ENCODE measurements at regions not wholly inside any gene's neighbourhood (a gene's known extent, or its start where the extent isn't known, plus 50 kb on each side); places are given as distances from the start of the nearest gene placed in this dataset.
"Not testable (repeated sequence)": the region's sequence is repeated elsewhere in the genome, so short reads cannot be mapped to it uniquely, and the experiment has no call there.

DNA sequence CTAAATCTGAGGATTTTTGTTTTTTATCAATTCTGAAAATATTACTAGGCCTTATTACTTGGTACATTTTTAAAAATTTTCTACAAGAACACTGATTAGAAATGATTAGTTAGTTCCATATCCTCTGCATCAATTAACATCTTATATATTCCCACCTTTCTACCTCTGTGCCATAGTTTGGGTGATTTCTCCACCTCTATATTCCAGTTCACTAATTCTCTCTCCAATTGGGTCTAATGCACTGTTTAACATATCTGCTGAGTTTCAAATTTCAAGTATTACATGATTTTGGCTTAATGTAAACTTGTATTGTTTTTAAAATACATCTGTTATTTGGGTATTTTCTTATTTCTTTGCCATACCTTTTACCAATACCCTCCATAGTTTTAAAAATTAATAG is 705.7 kb upstream of the SALL3 start:
- no peak overlapping the region for H3K4me3 ChIP-seq
- peaks cover 2% of the 10 kb centered on the region; the same call in 1 of the 2 replicates for H3K9me3 ChIP-seq
- no peaks in the 10 kb centered on the region for H3K27me3 ChIP-seq
- no peaks in the 10 kb centered on the region for H3K36me3 ChIP-seq
- no peak for DNase-seq

DNA sequence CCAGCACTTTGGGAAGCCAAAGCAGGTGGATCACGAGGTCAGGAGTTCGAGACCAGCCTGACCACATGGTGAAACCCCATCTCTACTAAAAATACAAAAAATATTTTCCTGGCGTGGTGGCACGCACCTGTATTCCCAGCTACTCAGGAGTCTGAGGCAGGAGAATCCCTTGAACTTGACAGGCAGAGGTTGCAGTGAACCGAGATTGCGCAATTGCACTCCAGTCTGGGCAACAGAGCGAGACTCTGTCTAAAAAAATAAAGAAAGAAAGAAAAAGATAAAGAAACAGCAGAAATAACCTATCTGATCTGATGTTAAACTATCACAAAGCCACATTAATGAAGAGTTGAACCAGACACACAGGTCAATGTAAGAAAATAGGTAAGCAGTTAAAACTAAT is 696.2 kb upstream of the SALL3 start:
- H3K27me3 ChIP-seq, H3K4me3 ChIP-seq, H3K36me3 ChIP-seq, H3K9me3 ChIP-seq, DNase-seq: not testable (repeated sequence)

GRCh38 chr18:78292618-78293380 is 686.8 kb upstream of the SALL3 start:
- no peak for DNase-seq
- H3K9me3 ChIP-seq, result no peaks in the 10 kb centered on the region
- H3K27me3 ChIP-seq, result no peaks in the 10 kb centered on the region; the same call in 1 of the 2 replicates
- H3K36me3 ChIP-seq, result no peaks in the 10 kb centered on the region
- H3K4me3 ChIP-seq, result no peak overlapping the region

DNA sequence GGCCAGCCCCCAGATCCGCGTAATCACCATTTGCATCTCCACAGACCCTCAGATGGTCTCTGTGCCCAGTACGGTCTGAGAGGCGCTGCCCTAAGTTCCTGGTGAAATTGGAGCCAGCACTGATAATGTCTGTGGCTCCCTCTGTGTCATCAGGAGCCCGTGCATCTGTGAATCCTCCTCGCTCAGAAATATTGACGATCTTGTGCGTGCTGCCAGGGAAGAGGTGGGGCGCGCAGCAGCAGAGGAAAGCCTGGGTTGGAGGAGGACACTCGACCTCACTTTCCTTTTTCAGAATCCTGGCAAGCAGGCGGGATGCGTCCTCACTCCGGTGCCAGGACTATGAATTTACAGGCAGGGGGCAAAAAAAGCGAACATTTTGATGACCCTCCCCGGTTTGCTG is 686.1 kb upstream of the SALL3 start:
- no peak for DNase-seq
- Histone ChIP-seq H3K9me3 (no peaks in the 10 kb centered on the region), H3K4me3 (peak overlapping the region; percentile 8; the same call in 1 of the 2 replicates), H3K27me3 (no peaks in the 10 kb centered on the region; the same call in 1 of the 2 replicates), H3K36me3 (no peaks in the 10 kb centered on the region)

DNA sequence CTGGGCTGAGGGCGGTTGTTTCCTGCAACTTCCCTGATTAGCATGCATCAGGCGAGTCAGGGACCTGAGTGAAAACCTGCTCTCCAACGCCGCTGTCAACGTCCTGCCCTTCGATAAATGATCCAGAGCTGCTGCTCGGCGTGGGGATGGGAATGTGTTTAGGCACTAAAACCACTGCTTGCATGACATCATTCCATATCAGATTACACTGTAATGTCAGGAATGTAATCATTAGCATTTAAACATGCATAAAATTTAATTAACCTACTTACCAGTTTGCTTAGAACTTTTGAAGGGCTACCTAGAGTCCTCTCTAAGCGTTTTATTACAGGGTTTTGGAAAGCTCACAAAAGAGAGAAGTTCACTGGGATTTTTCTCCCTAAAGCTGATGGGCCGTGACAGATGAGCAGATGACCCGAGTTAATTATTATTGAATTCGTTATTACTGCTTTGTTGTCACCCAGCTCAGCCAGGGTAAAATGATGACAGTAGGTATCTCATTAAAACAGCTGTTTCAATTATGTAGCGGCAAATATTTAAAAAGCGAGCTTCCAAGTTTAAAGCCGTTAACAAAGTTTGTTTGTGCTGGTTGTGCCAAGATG is 685.6 kb upstream of the SALL3 start:
- no peaks in the 10 kb centered on the region for H3K9me3 ChIP-seq

GRCh38 chr18:78295262-78295661 is 684.4 kb upstream of the SALL3 start:
- Histone ChIP-seq H3K9me3 (no peaks in the 10 kb centered on the region), H3K36me3 (no peaks in the 10 kb centered on the region), H3K27me3 (no peaks in the 10 kb centered on the region; the same call in 1 of the 2 replicates), H3K4me3 (no peak overlapping the region)
- no peak for DNase-seq

More for the DNA sequence above, 685.6 kb upstream of the SALL3 start:
- no peak overlapping the region; the same call in 1 of the 2 replicates for H3K4me3 ChIP-seq
- no peak for DNase-seq
- no peaks in the 10 kb centered on the region; the same call in 1 of the 2 replicates for H3K27me3 ChIP-seq
- H3K36me3 ChIP-seq, result no peaks in the 10 kb centered on the region

DNA sequence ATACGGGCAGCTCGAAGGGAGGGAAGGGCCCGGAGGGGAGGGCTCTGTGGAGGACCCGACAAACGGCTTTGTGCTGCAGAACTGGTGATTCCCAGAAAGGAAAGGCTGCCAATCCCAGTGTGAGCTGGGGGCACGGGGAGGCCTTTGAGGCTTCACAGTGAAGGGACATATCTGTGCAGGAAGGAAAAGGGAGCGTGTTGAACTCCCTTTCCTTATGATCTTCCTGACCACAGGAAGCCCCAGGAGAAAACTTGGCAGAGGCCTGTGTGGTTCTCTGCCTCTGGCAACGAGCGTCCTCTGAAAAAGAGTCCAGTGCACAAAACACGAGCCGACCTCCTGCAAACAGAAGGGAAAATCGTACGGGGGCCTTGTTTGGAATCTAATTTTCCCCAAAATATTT is 683.5 kb upstream of the SALL3 start:
- DNase-seq, result no peak
- Histone ChIP-seq H3K4me3 (no peak overlapping the region), H3K36me3 (no peaks in the 10 kb centered on the region), H3K27me3 (no peaks in the 10 kb centered on the region; the same call in 1 of the 2 replicates), H3K9me3 (no peaks in the 10 kb centered on the region)

GRCh38 chr18:78297048-78297447 is 682.6 kb upstream of the SALL3 start:
- no peaks in the 10 kb centered on the region for H3K27me3 ChIP-seq
- H3K4me3 ChIP-seq, result no peak overlapping the region
- no peak for DNase-seq
- no peaks in the 10 kb centered on the region for H3K36me3 ChIP-seq
- H3K9me3 ChIP-seq, result no peaks in the 10 kb centered on the region

DNA sequence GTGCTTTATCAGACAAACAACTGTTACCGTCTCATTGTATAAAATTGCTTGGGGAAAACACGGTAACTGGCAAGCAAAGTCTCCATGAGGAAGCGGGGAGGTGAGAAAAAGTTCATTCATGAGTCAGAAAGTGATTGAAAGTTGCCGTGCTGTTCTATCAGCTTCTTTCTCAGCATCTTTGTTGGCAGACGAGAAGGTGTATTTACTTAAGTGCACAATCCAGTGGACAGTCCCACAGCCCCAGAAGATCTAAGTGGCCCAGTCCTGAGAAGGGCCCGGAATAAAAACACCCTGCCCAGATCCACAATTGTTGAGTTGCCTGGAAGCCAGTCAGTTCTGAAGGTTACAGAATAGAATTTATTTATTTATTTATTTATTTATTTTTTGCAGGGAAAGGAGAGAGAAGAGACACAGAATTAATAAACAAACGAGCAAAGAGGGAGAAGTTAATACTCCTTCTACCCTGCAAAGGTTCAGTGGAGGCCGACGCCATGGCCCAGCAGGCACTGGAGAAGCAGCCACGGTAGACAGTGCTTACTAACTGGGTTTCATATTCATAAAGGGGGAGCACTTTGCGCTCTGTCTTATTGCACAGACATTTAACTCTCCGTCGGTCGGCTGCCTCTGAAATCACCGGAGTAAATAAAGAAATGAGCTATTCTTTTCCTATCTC is 676.0 kb upstream of the SALL3 start:
- Histone ChIP-seq H3K36me3 (no peaks in the 10 kb centered on the region), H3K9me3 (no peaks in the 10 kb centered on the region), H3K4me3 (no peak overlapping the region), H3K27me3 (no peaks in the 10 kb centered on the region)
- DNase-seq, result no peak

- no peak overlapping the region for H3K4me3 ChIP-seq
- DNase-seq, result no peak
- no peaks in the 10 kb centered on the region for H3K36me3 ChIP-seq
- H3K27me3 ChIP-seq, result no peaks in the 10 kb centered on the region
- H3K9me3 ChIP-seq, result no peaks in the 10 kb centered on the region
Measured at GRCh38 chr18:78304192-78305164, 675.1 kb upstream of the SALL3 start.

GRCh38 chr18:78305789-78306188 is 673.8 kb upstream of the SALL3 start:
- H3K36me3 ChIP-seq, result no peaks in the 10 kb centered on the region
- DNase-seq, result no peak
- no peaks in the 10 kb centered on the region for H3K9me3 ChIP-seq
- no peaks in the 10 kb centered on the region for H3K27me3 ChIP-seq
- H3K4me3 ChIP-seq, result no peak overlapping the region

DNA sequence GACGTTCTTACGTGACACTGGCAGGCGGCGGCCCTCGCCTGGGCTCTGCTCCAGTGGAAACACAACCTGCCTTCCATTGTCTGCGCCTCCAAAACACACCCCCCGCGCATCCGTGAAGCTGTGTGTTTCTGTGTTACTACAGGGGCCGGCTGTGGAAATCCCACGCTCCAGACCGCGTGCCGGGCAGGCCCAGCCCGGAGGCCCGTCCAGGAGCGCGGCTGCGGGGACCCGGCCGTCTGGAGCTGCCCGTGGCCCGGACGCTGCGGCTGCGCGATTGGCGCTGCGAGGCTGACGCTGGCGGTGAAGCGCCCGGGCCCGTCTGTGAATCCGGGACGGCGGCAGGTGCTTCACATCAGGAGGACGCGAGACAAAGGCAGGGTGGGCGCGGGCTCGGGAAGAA is 670.3 kb upstream of the SALL3 start:
- DNase-seq, result no peak
- no peaks in the 10 kb centered on the region for H3K9me3 ChIP-seq
- H3K27me3 ChIP-seq, result no peaks in the 10 kb centered on the region
- no peak overlapping the region for H3K4me3 ChIP-seq
- H3K36me3 ChIP-seq, result no peaks in the 10 kb centered on the region

DNA sequence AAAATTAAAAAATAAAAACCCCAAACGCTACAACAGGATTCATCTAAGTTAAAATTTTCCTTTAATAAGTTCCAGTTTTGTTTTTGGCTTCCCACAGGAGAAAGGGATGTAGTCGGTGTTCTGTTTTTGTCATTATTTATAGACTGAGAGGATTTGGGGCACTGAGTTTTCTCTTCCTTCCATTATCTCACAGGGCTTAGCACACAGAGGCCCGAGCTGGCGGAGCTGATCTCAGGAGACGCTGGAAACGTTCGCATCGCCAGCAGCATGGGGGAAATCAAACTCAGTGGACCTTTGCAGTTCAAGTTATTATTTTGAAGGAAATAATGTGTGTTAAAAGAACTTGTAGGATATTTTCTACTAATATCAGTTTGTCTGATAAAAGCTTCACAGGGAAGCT is 669.7 kb upstream of the SALL3 start:
- no peaks in the 10 kb centered on the region for H3K9me3 ChIP-seq

GRCh38 chr18:78319264-78319663 is 660.4 kb upstream of the SALL3 start:
- no peaks in the 10 kb centered on the region for H3K27me3 ChIP-seq
- H3K9me3 ChIP-seq, result no peaks in the 10 kb centered on the region
- H3K4me3 ChIP-seq, result no peak overlapping the region
- no peak for DNase-seq
- no peaks in the 10 kb centered on the region for H3K36me3 ChIP-seq

More for the DNA sequence above, 669.7 kb upstream of the SALL3 start:
- no peak overlapping the region for H3K4me3 ChIP-seq
- no peaks in the 10 kb centered on the region for H3K36me3 ChIP-seq
- no peaks in the 10 kb centered on the region for H3K27me3 ChIP-seq
- DNase-seq, result no peak

DNA sequence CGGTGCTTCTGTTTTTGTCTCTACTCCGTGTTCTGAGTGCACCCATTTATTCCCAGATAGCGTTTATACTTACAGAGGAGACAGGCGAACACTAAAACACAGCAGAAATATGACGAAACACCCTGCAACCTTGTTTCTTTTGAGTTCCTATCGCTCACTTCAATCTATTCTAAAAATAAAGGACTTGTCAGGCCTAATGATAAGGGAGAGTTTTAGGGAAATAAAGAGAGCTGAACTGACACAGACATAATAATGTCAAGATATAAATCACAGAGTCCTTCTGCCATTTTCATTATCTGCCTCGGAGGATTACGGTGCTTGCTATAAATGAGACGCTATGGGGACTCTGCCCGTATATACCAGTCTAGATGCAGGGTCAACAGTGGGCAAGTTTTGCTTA is 659.7 kb upstream of the SALL3 start:
- no peaks in the 10 kb centered on the region for H3K36me3 ChIP-seq
- H3K9me3 ChIP-seq, result no peaks in the 10 kb centered on the region
- no peak for DNase-seq
- H3K4me3 ChIP-seq, result no peak overlapping the region
- H3K27me3 ChIP-seq, result no peaks in the 10 kb centered on the region

DNA sequence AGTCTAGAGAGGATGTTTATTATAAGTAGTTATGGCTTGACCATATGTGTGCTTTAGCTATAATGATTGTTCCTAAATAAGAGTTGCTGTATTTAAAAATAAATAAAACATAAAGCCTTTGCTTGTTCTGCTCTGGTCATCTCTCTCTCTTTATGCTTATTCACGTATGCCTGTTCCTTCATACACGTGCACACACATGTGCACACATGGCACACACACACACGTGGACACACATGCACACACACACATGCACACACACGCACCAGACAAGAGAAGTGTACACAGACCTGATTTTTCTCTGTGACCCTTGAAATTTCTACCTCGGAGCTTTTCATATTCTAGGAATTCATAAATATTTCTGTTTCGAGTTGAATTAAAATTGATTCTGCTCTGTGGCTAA is 658.2 kb upstream of the SALL3 start:
- H3K36me3 ChIP-seq, result no peaks in the 10 kb centered on the region
- no peaks in the 10 kb centered on the region for H3K9me3 ChIP-seq
- no peak for DNase-seq
- no peaks in the 10 kb centered on the region for H3K27me3 ChIP-seq
- H3K4me3 ChIP-seq, result no peak overlapping the region
